GM12864 (cell line): ENCODE measurements at regions not wholly inside any gene's neighbourhood (a gene's known extent, or its start where the extent isn't known, plus 50 kb on each side); places are given as distances from the start of the nearest gene placed in this dataset.
"Not testable (repeated sequence)": the region's sequence is repeated elsewhere in the genome, so short reads cannot be mapped to it uniquely, and the experiment has no call there.

Experiments used
- DNase-seq: peaks from one replicate; pipeline ENCODE4 v3.0.0-alpha.2; 2011; ENCODE audit warnings: low read depth
- H3K4me3 ChIP-seq: 2 replicates; pipeline ENCODE4 v1.5.1; 2011; ENCODE audit warnings: mild to moderate bottlenecking, low read depth, low read length, control low read depth

DNA sequence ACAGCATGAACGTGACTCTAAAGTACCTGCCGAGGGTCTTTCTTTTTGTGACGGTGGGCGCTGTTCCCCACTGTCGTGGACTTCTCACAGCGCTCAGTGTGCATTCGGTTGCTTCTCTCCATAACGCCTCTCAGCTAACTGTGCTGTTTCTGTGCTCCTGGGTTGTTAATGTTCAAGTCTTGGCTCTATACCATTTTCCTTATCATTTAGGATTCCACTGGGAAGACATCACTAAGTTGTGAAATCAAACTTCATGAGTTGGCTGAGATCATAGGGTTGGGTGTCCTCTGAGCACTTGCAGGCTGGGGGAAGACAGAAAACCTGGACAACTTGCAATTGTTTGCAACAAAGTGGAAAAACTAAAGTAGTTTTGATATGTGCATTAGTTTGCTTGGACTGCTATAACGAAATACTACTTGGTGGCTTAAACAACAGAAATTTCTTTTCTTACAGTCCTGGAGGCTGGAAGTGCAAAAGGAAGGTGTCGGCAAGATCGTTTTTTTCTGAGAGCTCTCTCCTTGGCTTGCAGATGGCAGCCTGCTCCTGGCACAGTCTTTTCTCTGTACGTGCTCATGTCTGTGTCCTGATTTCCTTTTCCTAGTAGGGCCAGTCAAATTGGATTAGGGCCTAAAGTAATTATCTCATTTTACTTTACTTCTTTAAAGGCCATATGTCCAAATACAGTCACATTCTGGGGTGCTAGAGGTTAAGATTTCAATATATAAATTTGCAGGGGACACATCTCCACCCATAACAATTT is 270.0 kb upstream of the PLGLB2 start:
- DNase-seq, H3K4me3 ChIP-seq: not testable (repeated sequence)

DNA sequence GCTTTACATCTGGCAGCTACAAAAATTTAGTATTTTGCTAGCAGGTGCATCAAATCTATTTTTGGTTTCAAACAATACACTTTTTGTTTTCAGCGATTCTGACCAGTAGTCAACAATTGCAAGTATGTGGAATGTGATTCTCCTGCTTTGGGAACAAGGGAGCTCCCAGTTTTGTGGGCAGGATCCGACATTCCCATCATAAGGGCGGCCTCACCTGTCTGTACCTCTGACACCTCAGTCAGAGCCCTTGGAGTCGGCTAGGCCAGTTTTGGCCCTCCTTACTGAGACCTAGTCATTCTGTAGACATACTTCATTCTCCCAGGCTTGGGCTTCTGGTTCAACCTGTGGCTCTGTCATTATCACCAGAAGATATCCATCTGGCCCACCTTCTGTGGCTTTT is 269.0 kb upstream of the PLGLB2 start:
- not testable (repeated sequence) for DNase-seq, H3K4me3 ChIP-seq

DNA sequence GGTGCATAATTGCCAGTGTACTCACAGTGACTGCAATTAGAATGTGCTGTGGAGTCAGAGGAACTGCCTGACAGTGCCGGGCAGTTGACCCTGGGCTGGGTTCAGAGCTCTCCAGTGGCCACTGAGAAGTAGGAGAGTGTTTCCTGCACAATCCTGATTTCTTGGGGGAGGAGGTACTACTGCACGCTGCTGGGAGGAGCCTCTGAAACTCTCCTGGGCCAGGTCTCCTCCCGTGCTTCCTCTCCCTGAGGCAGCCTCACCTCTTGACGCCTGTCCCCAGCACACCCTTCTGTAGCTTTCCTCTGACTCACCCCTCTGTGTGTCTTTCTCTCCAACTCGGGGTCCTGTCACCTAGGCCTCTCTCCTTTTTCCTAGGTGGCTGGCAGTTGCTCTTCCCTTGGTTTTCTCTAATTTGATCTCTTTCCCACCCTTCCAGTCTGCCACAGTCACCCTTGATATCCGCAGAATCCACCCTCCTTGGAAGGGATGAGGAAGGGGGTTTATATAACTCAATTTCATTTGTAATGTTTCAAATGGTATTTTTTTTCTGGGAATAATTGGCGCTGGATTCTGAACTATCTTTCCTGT is 264.7 kb upstream of the PLGLB2 start:
- not testable (repeated sequence) for H3K4me3 ChIP-seq

DNA sequence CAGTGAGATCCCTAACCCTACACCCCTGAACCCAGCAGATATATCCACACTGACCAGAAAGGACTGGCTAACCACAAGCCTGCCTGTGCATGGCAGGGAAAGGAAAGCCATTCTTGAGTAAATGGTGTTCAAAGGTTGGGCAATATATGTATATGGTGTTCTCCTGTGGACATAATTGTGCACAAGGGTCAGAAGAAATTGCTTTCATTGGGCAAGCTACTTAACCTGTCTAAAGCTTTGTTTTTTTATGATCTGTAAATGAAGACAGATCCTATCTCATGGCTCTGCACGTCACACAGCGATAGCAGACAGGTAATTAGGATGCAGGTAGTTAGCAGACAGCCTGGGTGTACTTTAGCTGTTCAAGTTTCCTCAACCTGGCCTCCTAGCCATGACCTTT is 263.5 kb upstream of the PLGLB2 start:
- not testable (repeated sequence) for DNase-seq, H3K4me3 ChIP-seq

More for the DNA sequence above, 264.7 kb upstream of the PLGLB2 start:
- DNase-seq = not testable (repeated sequence)

- not testable (repeated sequence) for H3K4me3 ChIP-seq, DNase-seq
Observed at GRCh38 chr2:87485455-87485854, 262.4 kb upstream of the PLGLB2 start.

DNA sequence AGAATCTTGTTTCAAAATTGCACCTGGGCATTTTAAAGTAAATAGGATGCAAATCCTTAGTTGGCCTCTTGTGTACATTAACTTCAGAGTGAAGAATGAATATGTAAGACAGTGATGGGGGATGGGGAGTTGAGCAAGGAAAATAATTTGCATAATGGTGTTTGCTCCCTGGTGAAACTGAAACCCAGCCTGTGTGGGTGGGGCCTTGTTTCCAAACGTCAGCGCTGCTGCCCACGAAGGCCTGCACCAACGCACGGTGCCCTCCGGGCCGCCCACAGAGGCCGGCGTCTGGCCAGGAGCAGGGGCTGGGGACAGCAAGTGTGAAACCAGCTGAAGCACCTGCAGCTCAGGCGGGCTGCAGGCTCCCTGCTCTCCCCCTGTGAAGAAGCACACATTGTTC is 262.0 kb upstream of the PLGLB2 start:
- H3K4me3 ChIP-seq, DNase-seq: not testable (repeated sequence)

DNA sequence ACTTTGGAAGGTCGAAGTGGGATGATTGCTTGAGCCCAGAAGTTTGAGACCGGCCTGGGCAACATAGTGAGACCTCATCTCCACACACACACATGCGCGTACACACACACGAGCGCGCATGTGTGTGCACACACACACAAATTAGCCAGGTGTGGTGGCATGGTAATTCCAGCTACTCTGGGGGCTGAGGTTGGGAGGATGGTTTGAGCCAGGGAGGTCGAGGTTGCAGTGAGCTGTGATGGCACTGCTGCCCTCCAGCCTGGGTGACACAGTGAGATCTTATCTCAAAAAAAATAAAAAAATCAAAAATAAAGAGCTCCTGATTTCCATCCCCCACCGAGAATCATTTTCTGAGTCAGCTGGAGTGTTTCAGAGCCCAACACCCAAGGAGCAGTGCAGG is 261.5 kb upstream of the PLGLB2 start:
- not testable (repeated sequence) for H3K4me3 ChIP-seq, DNase-seq

- not testable (repeated sequence) for DNase-seq, H3K4me3 ChIP-seq
Observed at GRCh38 chr2:87488021-87488420, 259.9 kb upstream of the PLGLB2 start.

- not testable (repeated sequence) for DNase-seq, H3K4me3 ChIP-seq
Observed at GRCh38 chr2:87488991-87489390, 258.9 kb upstream of the PLGLB2 start.

GRCh38 chr2:87494846-87495245 is 253.0 kb upstream of the PLGLB2 start:
- H3K4me3 ChIP-seq, DNase-seq: not testable (repeated sequence)

DNA sequence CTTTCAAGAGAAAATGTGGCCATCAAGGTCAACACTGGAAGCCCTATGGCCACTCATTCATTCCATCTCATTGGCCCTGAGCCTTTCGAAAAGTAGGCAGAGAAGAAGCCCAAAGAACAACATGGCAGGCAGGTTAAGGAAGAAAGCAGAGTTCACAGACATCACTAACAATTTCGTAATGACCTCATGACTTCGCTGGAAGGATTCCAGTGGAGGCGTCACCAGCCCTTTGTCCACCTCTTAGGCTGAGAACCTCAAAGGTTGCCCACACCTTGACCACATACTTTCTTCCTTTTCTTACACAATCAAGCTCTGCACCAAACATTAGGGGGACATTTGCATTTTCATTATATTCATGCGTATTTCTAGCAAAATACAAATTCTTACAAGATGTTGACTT is 252.4 kb upstream of the PLGLB2 start:
- H3K4me3 ChIP-seq, DNase-seq: not testable (repeated sequence)

- not testable (repeated sequence) for DNase-seq, H3K4me3 ChIP-seq
Observed at GRCh38 chr2:87496036-87497006, 251.6 kb upstream of the PLGLB2 start.

DNA sequence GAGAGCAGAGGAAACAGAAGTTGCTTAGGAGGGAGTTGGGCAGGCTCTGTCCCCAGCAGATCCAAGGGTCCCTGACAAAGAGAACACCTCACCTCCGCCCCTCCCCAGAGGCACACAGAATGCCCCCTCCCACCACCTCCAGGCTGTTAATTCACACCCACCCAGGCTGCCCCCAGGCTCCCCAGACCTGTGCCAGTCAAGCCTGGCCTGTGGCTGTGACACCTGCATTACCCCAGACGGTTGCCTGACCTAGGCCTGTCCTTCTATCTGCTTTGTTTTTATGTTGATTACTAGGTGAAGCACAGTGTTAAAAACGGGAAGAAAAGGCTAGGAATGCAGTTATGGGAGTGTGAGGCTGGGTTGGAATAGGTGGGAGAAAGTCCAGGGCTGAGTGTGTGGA is 250.8 kb upstream of the PLGLB2 start:
- not testable (repeated sequence) for DNase-seq, H3K4me3 ChIP-seq

DNA sequence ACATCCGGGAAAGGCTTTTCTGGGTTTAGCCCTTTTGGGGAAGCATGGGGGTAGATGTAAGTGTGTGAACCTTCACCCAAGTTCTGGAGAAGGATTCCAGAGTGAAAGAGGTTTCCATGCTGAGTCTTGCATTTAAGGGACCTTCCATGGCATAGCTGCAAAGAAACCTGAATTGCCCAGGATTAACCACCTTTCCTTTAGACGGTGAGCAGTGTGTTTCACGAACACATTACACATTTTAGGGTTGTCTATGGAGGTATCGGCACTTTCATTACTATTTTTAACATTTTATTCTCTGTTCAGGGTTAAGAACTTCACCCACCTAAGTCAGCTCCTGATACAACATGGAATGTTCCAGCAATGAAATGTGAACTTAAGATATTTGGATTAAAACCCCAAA is 250.2 kb upstream of the PLGLB2 start:
- H3K4me3 ChIP-seq = not testable (repeated sequence)

DNA sequence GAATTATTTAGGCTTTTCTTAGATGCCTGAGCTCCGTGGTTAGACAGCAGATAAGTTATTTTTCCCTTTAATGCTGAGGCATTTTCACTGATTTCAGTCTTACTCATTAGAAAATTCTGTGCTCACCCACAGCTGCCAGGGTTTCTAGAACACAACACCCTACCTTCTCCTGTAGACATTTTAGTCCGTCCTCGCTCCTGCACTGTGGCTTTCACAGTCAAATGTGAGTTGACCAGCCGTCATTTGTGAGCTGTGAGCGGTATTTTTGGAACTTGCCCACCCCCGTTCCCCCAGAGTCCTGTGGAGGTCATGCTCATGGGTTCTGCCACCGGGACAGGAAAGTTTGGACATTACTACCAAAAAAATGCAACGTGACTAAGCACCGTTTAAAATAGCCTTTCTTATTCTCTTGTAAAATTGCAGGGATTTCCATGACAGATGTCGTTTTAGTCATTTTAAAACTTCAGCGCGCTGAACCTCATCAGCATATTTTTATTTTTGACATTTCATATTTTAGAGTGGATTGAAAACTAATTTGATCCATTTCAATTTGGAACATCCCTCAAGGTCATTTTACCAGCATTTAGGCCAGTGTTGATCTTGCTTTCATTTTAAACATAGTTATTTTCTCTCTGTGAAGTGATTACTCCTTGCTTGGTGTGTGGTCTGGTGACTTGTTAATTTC is 249.6 kb upstream of the PLGLB2 start:
- DNase-seq, H3K4me3 ChIP-seq: not testable (repeated sequence)

More for the DNA sequence above, 250.2 kb upstream of the PLGLB2 start:
- DNase-seq = not testable (repeated sequence)

DNA sequence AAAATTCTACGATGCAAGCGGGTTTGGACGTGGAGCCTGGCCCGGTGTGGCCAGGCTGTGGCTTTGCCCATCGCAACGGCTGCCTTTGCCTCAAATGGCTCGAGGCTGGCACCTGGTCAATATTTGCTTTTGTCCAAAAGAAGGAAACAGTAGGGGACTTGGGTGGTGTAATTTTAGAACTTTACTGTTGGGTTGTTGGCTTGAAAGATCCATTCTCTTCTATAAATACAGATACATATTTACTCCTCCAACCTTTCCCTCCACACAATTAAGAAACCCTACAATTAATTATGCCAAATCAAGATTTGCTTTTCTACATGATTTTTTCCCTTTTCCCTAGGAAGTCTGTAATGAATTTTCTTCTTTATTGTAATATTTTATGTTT is 249.0 kb upstream of the PLGLB2 start:
- not testable (repeated sequence) for DNase-seq, H3K4me3 ChIP-seq

- H3K4me3 ChIP-seq, DNase-seq: not testable (repeated sequence)
Observed at GRCh38 chr2:87499860-87500259, 248.0 kb upstream of the PLGLB2 start.

DNA sequence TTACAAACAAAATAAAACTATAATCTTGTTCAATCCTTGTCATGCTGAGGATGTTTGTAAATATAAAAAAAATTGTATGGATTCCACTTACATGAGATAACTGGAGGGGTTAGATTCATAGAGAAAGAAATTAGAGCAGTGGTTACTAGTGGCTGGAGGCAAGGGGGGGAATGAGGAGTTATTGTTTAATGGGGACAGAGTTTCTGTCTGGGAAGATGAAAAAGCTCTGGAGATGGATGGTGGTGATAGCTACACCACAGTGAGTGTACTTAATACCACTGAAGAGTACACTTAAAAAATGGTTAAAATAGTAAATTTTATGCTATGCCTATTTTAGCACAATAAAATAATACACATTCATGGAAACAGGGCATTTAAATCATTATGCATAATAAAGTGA is 247.5 kb upstream of the PLGLB2 start:
- not testable (repeated sequence) for DNase-seq, H3K4me3 ChIP-seq

DNA sequence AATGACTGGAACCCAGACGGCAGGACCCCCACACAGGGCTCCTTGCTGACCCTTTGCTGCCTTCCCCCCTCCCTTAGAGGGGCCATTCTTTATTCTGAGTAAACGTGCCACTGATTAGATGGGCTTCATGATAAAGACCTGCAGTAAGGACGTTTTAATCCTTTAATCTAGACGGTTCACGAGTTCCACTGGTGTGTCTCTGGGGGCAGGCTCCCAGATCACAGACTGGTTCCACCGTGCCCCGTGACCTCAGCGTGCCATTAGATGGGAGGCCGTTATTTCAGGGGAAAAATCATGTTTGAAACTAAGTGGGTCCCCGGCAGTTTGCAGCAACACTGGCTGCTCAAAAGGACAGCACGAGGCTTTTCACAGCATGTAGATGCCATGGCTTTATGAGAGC is 246.9 kb upstream of the PLGLB2 start:
- not testable (repeated sequence) for H3K4me3 ChIP-seq

More for the DNA sequence above, 246.9 kb upstream of the PLGLB2 start:
- DNase-seq = not testable (repeated sequence)
